Panc1 (cell line): ENCODE measurements at regions not wholly inside any gene's neighbourhood (a gene's known extent, or its start where the extent isn't known, plus 50 kb on each side); places are given as distances from the start of the nearest gene placed in this dataset.

Source experiments
- POLR2AphosphoS5 ChIP-seq: IDR thresholded peaks from 2 replicates; pipeline ENCODE4 v1.6.1; 2012; ENCODE audit warnings: mild to moderate bottlenecking, low read depth, low read length, moderate library complexity
- SIN3A ChIP-seq: IDR thresholded peaks from 2 replicates; pipeline ENCODE4 v1.6.1; 2012; ENCODE audit warnings: low read depth, mild to moderate bottlenecking, low read length, moderate library complexity, borderline replicate concordance; ENCODE audit not compliant: insufficient read depth
- TCF7L2 ChIP-seq: IDR thresholded peaks from 2 replicates; pipeline ENCODE4 v1.6.1; 2011; ENCODE audit warnings: mild to moderate bottlenecking, low read depth, low read length, inconsistent platforms
- TF ChIP-seq, protein P1 (sequence below): fragments of 450-650 bp; IDR thresholded peaks from 2 replicates; pipeline ENCODE4 v1.5.1; 2017; ENCODE audit warnings: mild to moderate bottlenecking
- TF ChIP-seq, protein P2 (sequence below), 2 experiments: IDR thresholded peaks; 2 replicates each; pipeline ENCODE4 v1.6.1; 2011 to 2012; ENCODE audit warnings: low read depth in 2 of 2, control low read depth in 1 of 2, low read length in 1 of 2, mild to moderate bottlenecking in 1 of 2, moderate library complexity in 1 of 2; ENCODE audit not compliant: insufficient read depth in 1 of 2

GRCh38 chr10:6669269-6669859, 89.3 kb upstream of the PRKCQ start:
- TF ChIP-seq POLR2AphosphoS5 (no peak), TCF7L2 (no peak), SIN3A (no peak)
- TF ChIP-seq, protein P1, sequence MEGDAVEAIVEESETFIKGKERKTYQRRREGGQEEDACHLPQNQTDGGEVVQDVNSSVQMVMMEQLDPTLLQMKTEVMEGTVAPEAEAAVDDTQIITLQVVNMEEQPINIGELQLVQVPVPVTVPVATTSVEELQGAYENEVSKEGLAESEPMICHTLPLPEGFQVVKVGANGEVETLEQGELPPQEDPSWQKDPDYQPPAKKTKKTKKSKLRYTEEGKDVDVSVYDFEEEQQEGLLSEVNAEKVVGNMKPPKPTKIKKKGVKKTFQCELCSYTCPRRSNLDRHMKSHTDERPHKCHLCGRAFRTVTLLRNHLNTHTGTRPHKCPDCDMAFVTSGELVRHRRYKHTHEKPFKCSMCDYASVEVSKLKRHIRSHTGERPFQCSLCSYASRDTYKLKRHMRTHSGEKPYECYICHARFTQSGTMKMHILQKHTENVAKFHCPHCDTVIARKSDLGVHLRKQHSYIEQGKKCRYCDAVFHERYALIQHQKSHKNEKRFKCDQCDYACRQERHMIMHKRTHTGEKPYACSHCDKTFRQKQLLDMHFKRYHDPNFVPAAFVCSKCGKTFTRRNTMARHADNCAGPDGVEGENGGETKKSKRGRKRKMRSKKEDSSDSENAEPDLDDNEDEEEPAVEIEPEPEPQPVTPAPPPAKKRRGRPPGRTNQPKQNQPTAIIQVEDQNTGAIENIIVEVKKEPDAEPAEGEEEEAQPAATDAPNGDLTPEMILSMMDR: peak; percentile 59; the same call in 1 of the 2 replicates
- TF ChIP-seq, protein P2, sequence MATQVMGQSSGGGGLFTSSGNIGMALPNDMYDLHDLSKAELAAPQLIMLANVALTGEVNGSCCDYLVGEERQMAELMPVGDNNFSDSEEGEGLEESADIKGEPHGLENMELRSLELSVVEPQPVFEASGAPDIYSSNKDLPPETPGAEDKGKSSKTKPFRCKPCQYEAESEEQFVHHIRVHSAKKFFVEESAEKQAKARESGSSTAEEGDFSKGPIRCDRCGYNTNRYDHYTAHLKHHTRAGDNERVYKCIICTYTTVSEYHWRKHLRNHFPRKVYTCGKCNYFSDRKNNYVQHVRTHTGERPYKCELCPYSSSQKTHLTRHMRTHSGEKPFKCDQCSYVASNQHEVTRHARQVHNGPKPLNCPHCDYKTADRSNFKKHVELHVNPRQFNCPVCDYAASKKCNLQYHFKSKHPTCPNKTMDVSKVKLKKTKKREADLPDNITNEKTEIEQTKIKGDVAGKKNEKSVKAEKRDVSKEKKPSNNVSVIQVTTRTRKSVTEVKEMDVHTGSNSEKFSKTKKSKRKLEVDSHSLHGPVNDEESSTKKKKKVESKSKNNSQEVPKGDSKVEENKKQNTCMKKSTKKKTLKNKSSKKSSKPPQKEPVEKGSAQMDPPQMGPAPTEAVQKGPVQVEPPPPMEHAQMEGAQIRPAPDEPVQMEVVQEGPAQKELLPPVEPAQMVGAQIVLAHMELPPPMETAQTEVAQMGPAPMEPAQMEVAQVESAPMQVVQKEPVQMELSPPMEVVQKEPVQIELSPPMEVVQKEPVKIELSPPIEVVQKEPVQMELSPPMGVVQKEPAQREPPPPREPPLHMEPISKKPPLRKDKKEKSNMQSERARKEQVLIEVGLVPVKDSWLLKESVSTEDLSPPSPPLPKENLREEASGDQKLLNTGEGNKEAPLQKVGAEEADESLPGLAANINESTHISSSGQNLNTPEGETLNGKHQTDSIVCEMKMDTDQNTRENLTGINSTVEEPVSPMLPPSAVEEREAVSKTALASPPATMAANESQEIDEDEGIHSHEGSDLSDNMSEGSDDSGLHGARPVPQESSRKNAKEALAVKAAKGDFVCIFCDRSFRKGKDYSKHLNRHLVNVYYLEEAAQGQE (IDR thresholded peaks at IDR 0.05; ENCODE audit: insufficient read depth in 1 of 2, low read depth in 2 of 2, low read length in 1 of 2): no peak
